K562 (cell line): ENCODE measurements at regions not wholly inside any gene's neighbourhood (a gene's known extent, or its start where the extent isn't known, plus 50 kb on each side); places are given as distances from the start of the nearest gene placed in this dataset.

Source experiments
- ATAC-seq: fragments of 200-7000 bp; cut with Tn5 transposase; 3 replicates; pipeline ENCODE4 v1.9.1; 2020; ENCODE audit warnings: moderate library complexity
- BruUV-seq: library from RNA; stranded (reverse); fragments of 400-500 nt; replicated peaks from 2 replicates; lab custom pipeline; 2021; lab: Mats Ljungman, UMichigan
- CTCF ChIA-PET: fragments of 300-600 bp; formaldehyde crosslinking; extraction: SDS; loops from one replicate; lab custom pipeline; 2021; ENCODE audit warnings: low intra/inter-chr PET ratio; lab: Yijun Ruan, JAX
- POLR2A ChIA-PET: fragments of 300-600, 350-650 bp; sonication (Branson Sonifier 250); formaldehyde crosslinking; extraction: SDS; loops from one replicate; lab custom pipeline; 2021; ENCODE audit warnings: antibody characterized with exemption, inconsistent platforms; lab: Yijun Ruan, JAX
- DNase-seq, 4 experiments: peaks; one replicate each; pipeline versions ENCODE4 v3.0.0 to v3.0.0-alpha.2; 2011 to 2018; ENCODE audit warnings: low spot score in 3 of 4, mixed read lengths in 3 of 4; ENCODE audit errors: extremely low read depth in 1 of 4
- FAIRE-seq: peaks from 2 replicates; lab custom pipeline; 2011; peaks lifted over from hg19 to GRCh38; lab: Jason Lieb, UNC
- H2AFZ ChIP-seq: 2 replicates; pipeline ENCODE4 v1.6.0; 2011; ENCODE audit warnings: low read depth, low read length, control low read depth, inconsistent platforms
- H3K27ac ChIP-seq: fragments of 200-600 bp; 3 replicates; pipeline ENCODE4 v1.8.0; 2011; ENCODE audit warnings: low read depth, mild to moderate bottlenecking, control low read depth, inconsistent platforms, low read length, moderate library complexity, mixed read lengths; ENCODE audit errors: extremely low read depth
- H3K27me3 ChIP-seq, 2 experiments: fragments of 300-600 bp in 1 of 2; 2 replicates in 1 of 2; 3 replicates in 1 of 2; pipeline versions ENCODE4 v1.6.0 to v1.8.0; 2011; ENCODE audit warnings: inconsistent platforms in 2 of 2, low read length in 2 of 2, mild to moderate bottlenecking in 1 of 2, mixed read lengths in 1 of 2, moderate library complexity in 1 of 2; ENCODE audit not compliant: control insufficient read depth in 2 of 2, insufficient read depth in 2 of 2
- H3K36me3 ChIP-seq: fragments of 300-600 bp; 3 replicates; pipeline ENCODE4 v1.8.0; 2011; ENCODE audit warnings: mild to moderate bottlenecking, low read length, inconsistent platforms; ENCODE audit not compliant: control insufficient read depth, insufficient read depth
- H3K4me1 ChIP-seq, 2 experiments: fragments of 200-600 bp in 1 of 2; replicated peaks in 1 of 2; 2 replicates in 1 of 2; 3 replicates in 1 of 2; pipeline versions ENCODE4 v1.5.1 to v1.8.0; 2011; ENCODE audit warnings: inconsistent platforms in 2 of 2, low read length in 2 of 2, mild to moderate bottlenecking in 1 of 2, mixed read lengths in 1 of 2, moderate library complexity in 1 of 2; ENCODE audit not compliant: control insufficient read depth in 2 of 2, insufficient read depth in 2 of 2
- H3K4me2 ChIP-seq: 2 replicates; pipeline ENCODE4 v1.6.1; 2011; ENCODE audit warnings: low read length, control low read depth, inconsistent platforms, mixed read lengths; ENCODE audit not compliant: insufficient read depth
- H3K4me3 ChIP-seq: fragments of 200-600 bp; sonication (generic), shearing (Covaris generic); 2 replicates; pipeline ENCODE4 v1.5.1; 2016; ENCODE audit warnings: control low read depth, inconsistent platforms
- H3K79me2 ChIP-seq: fragments of 200-600 bp; 3 replicates; pipeline ENCODE4 v1.8.0; 2011; ENCODE audit warnings: low read length, inconsistent platforms; ENCODE audit not compliant: control insufficient read depth, insufficient read depth
- H3K9ac ChIP-seq, 2 experiments: 2 replicates each; pipeline versions ENCODE4 v1.6.0 to v1.6.1; 2011; ENCODE audit warnings: low read depth in 2 of 2, low read length in 2 of 2, control low read depth in 1 of 2, inconsistent platforms in 1 of 2, mild to moderate bottlenecking in 1 of 2, mixed read lengths in 1 of 2; ENCODE audit not compliant: insufficient read depth in 1 of 2
- H3K9me1 ChIP-seq: one replicate; pipeline ENCODE4 v1.6.0; 2011; ENCODE audit warnings: inconsistent platforms, mild to moderate bottlenecking, low read length, moderate library complexity; ENCODE audit not compliant: control insufficient read depth, insufficient read depth
- H3K9me3 ChIP-seq: replicated peaks from 2 replicates; pipeline ENCODE4 v1.5.1; 2011; ENCODE audit warnings: low read depth, low read length, inconsistent platforms; ENCODE audit not compliant: control insufficient read depth, insufficient read depth
- H4K20me1 ChIP-seq: replicated peaks from 2 replicates; pipeline ENCODE4 v1.6.1; 2011; ENCODE audit warnings: low read length, inconsistent platforms, mixed read lengths; ENCODE audit not compliant: control insufficient read depth, insufficient read depth
- HEY1 ChIP-seq: fragments of 250-450 bp; sonication (Bioruptor Pico); IDR thresholded peaks from 2 replicates; pipeline ENCODE4 v1.5.0; 2020; ENCODE audit warnings: mild to moderate bottlenecking, moderate library complexity, borderline replicate concordance
- RB1 ChIP-seq: fragments of 450-650 bp; IDR thresholded peaks from 2 replicates; pipeline ENCODE4 v1.6.1; 2017; ENCODE audit warnings: low read depth, mild to moderate bottlenecking
- REST ChIP-seq, 2 experiments: fragments of 450-650 bp; formaldehyde crosslinking in 1 of 2; IDR thresholded peaks; 2 replicates each; pipeline versions ENCODE4 v1.4.0 to v1.6.1; 2014 to 2020; ENCODE audit warnings: mild to moderate bottlenecking in 2 of 2, borderline replicate concordance in 1 of 2, low read depth in 1 of 2
- SMAD3 ChIP-seq: fragments of 450-650 bp; formaldehyde crosslinking; conservative IDR thresholded peaks from 2 replicates; pipeline ENCODE4 v1.4.0; 2020; ENCODE audit warnings: mild to moderate bottlenecking
- SMARCC2 ChIP-seq: fragments of 450-650 bp; IDR thresholded peaks from 2 replicates; pipeline ENCODE4 v1.6.1; 2017; ENCODE audit warnings: antibody characterized with exemption, moderate library complexity, mild to moderate bottlenecking, low read depth
- WGBS: fragments of 100-300 bp; shearing (Covaris generic); methylation state at CpG from one replicate; pipeline ENCODE4 v1.1.6; 2016; ENCODE audit warnings: low coverage, mixed read lengths; ENCODE audit not compliant: insufficient coverage; ENCODE audit errors: missing lambda C conversion rate; 5-methylcytosine and 5-hydroxymethylcytosine counted together
- in situ Hi-C: fragments of 300-500 bp; cut with MboI; formaldehyde crosslinking; loops from 4 replicates; pipeline ENCODE4 v1.15.0; 2018; ENCODE audit warnings: inconsistent platforms, mixed read lengths
- intact Hi-C: fragments of 100-400 bp; cut with micrococcal nuclease; formaldehyde crosslinking; loops from 2 replicates; pipeline ENCODE4 v1.14.2; 2022
- TF ChIP-seq, protein P1 (sequence below): fragments of 250-450 bp; sonication (Bioruptor Pico); IDR thresholded peaks from 2 replicates; pipeline ENCODE4 v1.4.0; 2020; ENCODE audit warnings: mild to moderate bottlenecking, moderate library complexity

DNA sequence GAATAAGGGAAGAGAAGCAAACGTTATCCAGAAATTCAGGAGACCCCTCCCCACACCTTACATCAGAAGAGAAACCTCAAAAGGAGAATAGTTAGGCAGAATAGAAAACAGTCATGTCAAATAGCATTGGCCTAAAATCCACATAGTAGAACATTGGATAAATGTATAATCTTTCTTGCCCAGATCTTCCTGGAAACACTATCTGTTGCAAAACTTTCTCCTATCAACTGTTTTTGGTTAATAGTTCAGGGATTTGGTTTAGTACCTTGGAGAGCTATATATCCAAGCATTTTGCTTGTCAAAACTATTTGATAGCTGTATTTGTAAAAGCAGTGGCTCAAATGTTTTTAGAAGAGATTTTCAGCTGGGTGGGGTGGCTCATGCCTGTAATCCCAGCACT lies 74.3 kb upstream of the PHACTR2 start:
- Histone ChIP-seq H3K4me1 (0 out of 5 replicates have a peak, but pooled peaks cover 0 to 2% of the 10 kb centered on the region in 2 experiments), H2AFZ (no peak overlapping the region), H3K9ac (no peak overlapping the region), H3K27me3 (peaks cover 5 to 12% of the 10 kb centered on the region in 2 experiments; a peak in 3 of 5 replicates), H3K4me3 (no peak overlapping the region), H3K36me3 (no peaks in the 10 kb centered on the region), H3K4me2 (no peak overlapping the region), H3K9me1 (no peaks in the 10 kb centered on the region), H3K79me2 (no peaks in the 10 kb centered on the region), H4K20me1 (no peaks in the 10 kb centered on the region), H3K9me3 (no peaks in the 10 kb centered on the region), H3K27ac (no peak overlapping the region)
- DNase-seq, result no peak
- intact Hi-C loops (no loop called here), in situ Hi-C loops (no loop called here)
- no peak for FAIRE-seq
- ChIA-PET POLR2A (no interaction called here), CTCF (interaction anchor here (0.6 kb wide), 1 partner anchor 614 kb away, joined by 4 read pairs; no protein-coding TSS in a partner anchor)
- no peak for ATAC-seq
- BruUV-seq, result no TSS peak
- 0% methylated on average over 1 of the region's 1 CpG for WGBS
- no peak for TF ChIP-seq SMAD3
- TF ChIP-seq, protein P1, sequence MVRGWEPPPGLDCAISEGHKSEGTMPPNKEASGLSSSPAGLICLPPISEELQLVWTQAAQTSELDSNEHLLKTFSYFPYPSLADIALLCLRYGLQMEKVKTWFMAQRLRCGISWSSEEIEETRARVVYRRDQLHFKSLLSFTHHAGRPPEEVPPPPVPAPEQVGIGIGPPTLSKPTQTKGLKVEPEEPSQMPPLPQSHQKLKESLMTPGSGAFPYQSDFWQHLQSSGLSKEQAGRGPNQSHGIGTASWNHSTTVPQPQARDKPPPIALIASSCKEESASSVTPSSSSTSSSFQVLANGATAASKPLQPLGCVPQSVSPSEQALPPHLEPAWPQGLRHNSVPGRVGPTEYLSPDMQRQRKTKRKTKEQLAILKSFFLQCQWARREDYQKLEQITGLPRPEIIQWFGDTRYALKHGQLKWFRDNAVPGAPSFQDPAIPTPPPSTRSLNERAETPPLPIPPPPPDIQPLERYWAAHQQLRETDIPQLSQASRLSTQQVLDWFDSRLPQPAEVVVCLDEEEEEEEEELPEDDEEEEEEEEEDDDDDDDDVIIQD (CRISPR knock-in tag), result no peak
- TF ChIP-seq HEY1 (CRISPR knock-in tag), result no peak
- TF ChIP-seq RB1, result no peak
- TF ChIP-seq SMARCC2, result no peak
- peak; percentile 47; the same call in 1 of the 2 replicates for TF ChIP-seq REST (IDR thresholded peaks at IDR 0.05; ENCODE audit: borderline replicate concordance)
- no peak for TF ChIP-seq REST (CRISPR knock-in tag; IDR thresholded peaks at IDR 0.05; ENCODE audit: low read depth)
